GM18909 (cell line): ENCODE measurements at regions not wholly inside any gene's neighbourhood (a gene's known extent, or its start where the extent isn't known, plus 50 kb on each side); places are given as distances from the start of the nearest gene placed in this dataset.

Experiments
- ATAC-seq: cut with Tn5 transposase; IDR thresholded peaks from one replicate; pipeline ENCODE4 v1.9.1; 2021; ENCODE audit warnings: mild to moderate bottlenecking; ENCODE audit not compliant: unreplicated experiment, poor library complexity

DNA sequence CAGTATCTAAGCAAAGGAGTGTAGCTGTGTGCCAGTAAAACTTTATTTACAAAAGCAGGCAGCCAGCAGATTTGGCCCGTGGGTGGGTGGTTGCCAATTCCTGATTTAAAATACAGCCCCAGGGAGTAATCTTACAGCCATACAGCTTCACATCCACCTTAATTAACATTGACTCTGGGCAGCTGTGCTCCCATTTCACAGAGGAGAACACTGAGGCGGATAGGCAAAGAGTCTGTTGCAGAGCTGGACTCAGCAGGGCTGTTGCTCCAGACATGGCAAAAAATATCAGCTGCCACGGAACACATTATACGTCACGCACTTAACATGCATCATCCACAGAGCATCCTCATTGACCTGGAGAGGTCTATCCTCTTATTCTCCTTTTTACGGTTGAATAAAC lies 289.9 kb downstream of the DHX35 start:
- no peak for ATAC-seq

DNA sequence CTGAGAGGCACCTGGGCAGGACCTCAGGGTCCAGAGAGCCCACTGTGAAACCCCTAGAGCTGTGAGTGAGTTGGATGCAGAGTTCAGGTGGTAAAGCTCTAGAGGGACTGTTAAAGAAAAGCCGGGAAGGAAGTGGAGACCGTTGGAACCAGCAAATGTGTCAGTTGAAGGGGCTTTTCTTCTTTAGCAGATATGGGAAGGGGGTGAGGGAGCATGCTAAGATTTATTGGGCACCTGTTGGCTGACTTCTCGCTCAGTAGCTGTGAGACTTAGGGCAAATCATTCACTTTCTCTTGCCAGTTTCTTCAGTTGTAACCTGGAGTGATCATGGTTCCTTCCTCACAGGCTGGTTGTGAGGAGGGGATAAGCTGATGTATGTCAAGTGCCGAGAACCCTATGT lies 287.7 kb downstream of the DHX35 start:
- no peak for ATAC-seq

DNA sequence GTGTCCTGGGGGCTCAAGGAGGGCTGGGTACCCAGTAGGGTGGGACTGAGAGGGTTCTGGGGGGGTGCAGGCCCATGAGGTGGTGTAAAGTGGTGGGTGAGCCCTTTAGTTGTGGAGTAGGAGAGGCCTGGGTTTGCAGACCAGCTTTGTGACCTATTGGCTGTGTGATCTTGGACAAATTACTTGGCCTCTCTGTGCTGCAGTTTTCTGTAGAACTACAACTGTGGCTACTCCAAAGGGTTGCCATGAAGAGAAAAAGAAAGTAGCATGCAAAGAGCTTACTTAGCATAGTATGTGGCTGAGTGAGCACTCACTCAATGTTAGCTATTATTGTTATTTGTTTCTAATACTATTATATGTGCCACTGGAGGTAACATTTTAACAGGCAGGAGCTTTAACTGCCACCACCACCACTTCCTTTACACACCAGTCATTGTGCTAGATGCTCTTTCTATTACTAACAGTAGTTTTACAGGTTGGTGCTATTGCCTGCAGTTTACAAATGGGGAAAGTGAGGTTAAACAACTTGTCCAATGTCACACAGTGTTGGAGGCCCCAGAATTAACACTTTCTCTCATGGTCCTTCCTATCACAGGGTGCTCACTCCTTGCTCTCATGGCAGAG lies 286.8 kb downstream of the DHX35 start:
- ATAC-seq = no peak

DNA sequence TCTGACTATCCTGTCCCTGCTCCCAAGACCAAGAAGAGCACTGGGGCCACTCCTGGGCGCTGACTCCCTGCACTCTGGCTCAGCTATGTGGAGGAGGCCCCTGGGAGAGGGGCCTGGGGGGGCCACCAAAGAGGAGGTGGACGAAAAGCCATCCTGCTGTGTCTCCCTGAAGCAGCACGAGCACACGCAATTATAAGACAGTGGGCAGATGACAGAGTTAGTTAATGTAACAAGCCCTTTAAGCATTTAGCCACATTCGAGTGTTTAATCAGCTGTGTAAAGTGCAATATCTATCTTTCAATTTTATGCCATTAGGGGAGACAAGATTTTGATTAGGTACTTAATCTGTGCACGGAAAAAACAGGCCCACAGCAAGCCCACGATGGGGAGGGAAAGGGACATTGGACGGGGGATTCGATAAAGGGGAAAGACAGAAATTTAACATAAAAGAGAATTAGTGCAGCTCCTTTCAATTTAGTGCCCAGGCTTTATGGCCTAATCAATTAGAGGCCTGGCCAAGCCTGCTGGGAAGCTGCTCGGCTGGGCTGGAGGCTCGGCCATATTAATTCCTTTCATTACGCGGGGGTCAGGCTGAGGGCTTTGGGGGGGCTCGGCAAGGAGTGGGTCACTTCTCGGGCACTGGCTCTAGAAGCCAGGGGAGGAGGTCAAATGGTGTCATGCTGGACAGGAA lies 286.2 kb downstream of the DHX35 start:
- no peak for ATAC-seq

DNA sequence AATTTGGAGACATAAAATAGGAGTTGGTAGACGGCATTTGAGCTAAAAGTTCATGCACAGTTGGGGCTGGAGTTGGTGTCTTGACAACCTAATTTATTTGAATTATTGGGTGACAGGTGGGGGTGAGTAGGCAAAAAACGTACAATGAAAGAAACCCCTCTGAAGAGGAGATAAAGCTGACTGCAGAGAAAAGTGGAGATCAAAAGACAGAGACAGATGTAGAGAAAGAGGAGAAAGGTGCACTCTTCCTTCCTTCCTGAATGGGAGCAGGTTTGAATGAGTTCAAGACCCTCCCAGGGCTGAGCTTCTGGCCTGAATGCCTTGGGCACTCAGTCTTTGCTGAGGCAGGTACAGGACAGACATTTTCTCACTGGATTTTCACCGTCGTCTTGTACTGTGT lies 284.3 kb downstream of the DHX35 start:
- ATAC-seq = no peak

DNA sequence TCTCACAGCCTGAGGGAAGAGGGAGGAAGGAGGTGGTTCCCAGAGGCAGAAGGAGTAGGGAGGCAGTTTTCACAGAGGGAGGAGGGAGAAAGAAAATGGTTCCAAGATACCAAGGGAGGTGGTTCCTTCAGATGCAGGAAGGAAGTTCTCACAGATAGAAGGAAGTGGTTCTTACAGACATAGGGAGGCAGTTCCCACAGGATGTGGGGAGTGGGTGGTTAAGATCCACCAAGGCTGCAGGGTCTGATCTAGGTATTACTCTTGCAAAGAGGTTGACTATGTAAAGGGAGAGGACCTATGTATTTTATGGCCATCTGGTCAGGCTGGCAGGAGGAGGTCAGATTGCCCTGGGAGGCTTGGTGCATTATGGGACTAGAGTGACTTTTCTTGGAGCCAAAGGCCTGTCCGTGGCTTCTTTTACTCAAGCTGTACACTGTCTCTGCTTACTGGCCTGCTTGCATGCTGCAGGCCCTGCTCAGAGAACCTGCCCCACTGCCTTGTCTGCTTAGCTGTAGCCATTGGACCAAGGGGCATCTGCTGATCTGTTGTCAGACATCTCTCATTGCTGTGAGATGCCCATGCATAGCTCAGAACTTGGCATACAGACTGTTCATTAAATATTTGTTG lies 283.7 kb downstream of the DHX35 start:
- ATAC-seq = no peak

DNA sequence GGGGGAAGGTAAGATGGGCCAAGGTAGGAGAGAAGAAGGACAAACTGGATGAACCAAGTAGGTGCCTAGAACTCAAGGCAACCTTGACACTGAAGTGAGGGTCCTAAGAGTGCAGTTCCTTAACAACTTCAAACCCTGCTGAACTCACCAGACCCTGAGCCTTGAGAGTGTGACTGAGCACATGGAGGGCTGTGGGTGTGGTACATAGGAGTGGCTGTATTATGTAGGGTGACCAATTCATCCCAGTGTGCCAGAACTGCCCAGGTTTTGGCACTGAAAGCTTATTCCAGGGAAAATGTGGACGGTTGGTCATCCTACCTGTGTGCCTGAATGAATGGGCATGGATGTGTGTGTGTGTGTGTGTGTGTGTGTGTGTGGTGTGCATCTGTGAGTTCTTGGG lies 281.8 kb downstream of the DHX35 start:
- ATAC-seq = no peak

DNA sequence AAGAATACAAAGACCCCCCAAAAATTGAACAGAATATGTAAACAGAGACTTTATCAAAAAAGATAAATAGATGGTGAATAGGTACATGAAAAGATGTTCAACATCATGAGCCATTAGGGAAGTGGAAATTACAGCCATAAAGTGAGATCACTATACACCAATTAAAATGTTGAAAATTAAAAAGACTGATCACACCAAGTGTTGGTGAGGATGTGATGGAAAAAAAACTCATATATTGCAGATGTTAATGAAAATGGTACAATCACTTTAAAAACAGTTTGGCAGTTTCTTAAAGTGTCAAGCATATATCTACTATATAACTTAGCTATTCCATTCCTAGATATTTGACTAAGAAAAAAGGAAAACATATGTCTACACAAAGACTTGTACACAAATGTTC lies 280.5 kb downstream of the DHX35 start:
- no peak for ATAC-seq

DNA sequence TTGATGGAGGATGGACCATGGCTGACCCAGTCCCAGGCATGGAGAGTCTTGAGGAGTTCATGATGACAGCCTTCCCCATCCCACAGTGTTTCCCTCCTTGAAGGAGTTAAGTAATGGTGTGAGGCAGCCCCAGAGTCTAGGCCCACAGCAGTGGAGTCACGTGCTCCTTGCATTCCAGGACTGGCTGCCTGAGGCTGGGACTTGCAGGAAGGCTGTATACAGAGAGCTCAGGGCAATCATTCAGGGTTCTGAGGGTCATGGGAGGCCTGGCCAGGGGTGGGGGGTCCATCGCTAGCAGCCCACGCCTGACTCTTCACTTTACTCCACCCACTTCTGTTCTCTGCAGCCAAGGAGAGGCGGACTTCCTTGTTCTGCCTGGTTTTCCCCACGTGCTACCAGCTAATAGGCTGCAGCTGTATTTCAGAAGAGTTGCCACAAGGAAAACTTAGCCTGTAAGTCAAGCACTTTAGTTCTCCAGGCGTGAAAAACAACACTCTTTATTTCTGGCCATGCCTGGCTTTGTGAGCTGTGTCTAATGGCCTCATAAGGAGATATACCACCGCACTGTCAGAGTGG lies 272.5 kb downstream of the DHX35 start:
- ATAC-seq = no peak

DNA sequence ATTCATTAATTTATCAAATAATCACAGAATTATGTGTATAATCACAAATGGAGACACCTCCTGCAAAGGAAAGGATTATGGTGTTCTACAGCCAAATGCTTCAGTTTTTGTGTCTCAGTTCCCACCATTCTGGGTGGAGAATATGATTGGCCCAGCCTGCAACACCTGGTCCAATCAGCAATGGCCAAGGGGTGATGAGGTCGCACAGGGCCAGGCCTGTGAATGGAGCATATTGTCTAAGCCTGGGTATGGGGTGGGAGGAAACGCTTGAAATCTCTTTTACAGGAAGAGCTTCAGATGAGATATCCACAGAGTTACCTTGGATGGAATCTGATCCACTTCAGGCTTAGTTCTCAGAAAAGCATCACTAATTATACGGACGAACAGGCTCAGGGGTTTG lies 271.6 kb downstream of the DHX35 start:
- no peak for ATAC-seq

DNA sequence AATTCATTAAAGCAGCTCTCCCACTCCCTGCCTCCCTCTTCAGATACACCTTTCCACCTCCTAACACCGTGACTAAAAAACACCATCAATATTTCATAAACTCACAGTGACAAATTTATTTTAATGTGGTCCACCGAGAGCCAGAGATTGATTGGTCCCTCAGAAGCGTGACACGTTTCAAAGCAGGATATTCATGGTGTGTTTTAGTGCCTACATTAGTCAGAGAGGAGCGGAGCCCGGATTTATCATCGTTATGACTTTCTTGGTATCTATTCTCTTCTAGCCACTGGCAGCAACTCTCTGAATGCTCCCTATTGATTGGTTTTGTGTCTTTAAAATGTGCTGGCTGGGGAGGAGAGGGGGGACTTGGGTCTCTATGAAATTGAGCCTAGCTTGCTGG lies 265.3 kb downstream of the DHX35 start:
- no peak for ATAC-seq

DNA sequence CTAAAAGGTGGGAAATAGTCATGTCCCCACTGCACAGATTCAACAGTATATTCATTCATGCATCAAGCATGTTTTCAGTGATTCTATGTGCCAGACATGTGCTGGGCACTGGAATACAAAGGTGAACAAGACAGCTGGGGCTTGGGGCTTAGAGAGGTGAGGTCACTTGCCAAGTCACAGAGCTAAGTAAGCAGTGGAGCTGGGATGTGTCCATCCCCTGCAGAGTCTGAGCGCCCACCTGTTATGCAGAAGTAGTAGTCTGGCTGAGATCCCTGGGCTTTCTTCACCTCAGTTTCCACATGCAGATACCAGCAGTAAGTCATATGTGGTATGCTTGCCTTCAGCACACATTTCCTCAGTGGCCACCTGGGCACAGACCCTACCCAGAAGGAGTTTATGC lies 263.8 kb downstream of the DHX35 start:
- ATAC-seq = no peak

DNA sequence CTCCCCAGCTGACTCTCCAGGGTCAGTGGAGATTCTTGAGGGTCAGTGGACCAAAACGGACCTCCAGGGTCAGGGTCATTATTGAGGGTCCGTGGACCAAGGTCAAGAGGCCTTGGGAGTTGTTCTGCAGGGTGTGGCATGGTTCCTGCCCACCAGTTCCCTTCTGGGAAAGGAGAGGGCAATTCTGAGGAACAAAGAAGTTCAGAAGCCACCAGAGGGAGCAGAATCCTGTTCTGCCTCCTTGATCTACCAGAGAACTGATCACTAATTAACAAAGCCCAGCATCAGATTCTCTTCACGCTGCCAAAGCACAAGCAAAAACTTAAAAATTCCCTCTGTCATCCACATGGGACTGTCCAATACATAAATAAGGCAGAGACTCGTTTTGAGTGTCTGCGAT lies 263.4 kb downstream of the DHX35 start:
- no peak for ATAC-seq

DNA sequence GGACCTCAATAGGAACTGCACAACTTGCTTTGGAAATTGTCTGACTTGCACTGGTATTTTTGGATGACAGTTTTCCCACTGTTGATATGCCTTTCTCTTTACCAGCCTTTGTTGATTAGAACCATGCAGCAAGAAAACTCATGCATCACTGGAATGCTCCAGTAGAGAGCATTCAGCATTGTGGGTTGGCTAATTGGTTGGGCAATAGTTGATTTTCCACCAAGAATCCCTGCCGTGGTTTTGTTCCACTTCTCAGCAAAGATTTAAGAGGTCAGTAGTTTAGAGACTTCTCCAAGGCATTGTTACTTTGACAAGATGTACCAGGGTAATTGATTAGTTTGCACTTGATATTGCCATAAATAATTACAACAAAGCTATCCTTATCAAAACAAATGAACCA lies 260.0 kb downstream of the DHX35 start:
- no peak for ATAC-seq

DNA sequence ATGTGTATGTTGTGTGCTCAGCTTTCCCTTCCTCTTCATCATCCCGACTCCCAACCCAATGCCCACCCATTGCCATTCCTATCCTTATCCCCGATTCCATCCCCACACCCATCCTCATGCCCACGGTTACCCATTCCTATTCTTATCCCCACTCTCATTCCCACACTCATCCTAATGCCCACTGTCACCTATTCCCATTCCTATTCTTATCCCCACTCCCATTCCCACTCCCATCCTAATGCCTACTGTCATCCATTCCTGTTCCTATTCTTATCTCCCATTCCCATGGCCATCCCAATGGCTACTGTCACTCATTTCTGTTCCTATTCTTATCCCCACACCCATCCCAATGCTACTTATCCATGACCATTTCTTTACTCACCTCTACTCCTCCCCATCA lies 254.1 kb downstream of the DHX35 start:
- no peak for ATAC-seq

DNA sequence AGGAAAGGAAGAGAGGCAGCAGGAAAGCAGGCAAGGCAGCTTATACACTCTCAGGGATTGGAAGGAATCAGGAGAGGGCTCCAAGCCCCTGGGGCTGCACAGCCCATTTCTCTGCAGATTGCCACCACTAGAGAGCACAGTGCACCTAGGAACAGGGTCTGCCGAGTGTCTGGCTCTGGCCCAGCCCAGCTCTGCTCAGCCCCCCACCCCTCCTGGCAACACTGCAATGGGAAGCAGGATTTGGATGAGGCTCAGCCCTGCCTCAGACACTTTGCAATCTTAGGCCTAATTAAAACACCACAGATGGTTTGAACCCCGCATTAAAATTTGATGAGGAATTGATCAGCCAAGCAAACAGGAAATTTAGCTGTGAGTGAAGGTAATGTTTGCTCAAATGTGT lies 252.7 kb downstream of the DHX35 start:
- no peak for ATAC-seq

DNA sequence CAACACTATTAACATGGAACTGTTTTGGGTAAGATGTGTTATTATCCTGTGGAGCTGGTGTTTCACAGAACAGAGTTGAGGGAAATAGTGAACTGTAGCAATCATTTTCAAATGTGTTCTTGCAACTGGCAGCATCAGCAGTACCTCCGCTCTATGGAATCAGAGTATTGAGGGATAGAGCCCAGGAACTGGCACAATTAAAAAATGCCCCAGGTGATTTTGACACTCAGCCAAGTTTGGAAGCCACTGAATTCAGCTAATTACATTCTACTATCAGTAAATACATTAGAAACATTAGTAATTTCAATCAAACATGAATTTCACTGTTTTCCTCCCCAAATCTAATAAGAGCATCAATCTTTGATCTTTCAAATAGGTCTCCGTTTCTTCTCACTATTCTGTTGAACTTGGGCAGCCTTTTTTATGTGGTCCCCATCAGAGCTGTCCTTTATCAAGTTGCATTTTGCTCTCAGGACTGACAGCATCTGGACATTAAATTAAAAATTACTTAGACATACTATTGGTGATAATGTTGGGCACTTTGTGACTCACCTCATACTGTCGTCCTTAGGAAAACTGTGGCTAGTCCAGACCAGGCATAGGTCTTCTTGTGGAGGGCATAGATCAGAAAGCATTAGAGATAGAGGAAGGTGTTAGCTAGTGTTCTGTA lies 251.5 kb downstream of the DHX35 start:
- ATAC-seq = no peak

DNA sequence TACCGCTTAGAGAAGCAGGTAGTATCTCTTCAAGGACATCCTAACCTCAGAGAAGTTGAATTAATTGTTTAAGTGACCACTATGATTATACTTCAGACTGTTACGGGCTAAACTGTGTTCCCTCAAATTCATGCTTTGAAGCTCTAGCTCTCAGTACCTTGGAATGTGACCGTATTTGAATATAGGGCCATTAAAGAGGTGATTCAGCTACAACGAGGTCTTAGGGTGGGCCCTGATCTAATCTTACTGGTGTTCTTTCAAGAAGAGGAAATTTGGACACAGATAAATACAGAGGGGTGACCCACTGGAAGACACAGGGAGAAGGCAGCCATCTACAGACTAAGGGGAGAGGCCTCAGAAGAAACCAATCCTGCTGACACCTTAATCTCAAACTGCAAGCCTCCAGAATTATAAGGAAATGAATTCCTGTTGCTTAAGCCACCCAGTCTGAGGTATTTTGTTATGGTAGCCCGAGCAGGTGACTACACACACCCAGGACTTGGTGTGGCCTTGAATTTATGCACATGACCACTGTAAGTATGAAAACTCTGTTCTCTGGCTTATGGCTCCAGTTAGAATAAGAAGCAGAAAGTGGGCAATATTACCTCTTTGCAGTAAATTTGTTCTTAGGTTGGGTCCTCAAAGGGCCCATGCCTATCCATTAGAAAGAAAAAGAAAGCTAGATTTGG lies 249.1 kb downstream of the DHX35 start:
- ATAC-seq = no peak

DNA sequence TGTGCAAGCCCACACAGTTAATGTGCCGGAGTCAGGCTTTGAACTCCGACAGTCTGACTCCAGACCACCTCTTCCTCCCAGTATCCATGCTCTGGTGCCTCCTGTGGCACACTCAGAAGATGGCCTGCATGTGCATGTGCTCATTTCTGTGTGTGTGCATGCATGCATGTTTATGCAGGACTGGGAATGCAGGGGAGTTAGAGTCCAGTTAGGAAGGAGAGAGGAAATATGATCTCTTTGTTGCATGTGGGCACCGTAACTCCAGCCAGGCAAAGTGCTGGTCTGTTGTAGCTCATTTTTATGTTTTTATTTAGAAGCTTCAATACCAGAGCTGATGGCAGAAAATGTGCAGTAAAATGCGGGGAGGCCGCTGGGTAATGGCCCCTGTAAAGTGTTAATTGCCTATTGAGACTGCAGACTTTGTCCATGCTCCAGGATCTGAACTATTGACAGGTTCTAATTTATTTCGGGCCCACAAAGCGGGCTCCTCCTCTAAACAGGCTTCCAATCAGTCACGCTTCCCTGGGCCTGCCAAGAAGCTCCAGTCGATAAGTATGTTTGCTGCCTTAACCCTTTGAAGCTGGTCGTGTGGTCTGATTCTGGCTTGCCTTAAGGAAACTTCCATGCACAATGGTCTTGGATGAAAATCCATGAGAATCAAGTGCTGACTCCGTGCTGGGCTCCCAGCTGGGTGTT lies 248.3 kb downstream of the DHX35 start:
- ATAC-seq = no peak
